PFSK-1 (cell line): ENCODE measurements at regions not wholly inside any gene's neighbourhood (a gene's known extent, or its start where the extent isn't known, plus 50 kb on each side); places are given as distances from the start of the nearest gene placed in this dataset.

ENCODE experiments used
- FOXP2 ChIP-seq: optimal IDR thresholded peaks from 2 replicates; pipeline ENCODE3; 2011; ENCODE audit warnings: borderline replicate concordance, control low read depth, inconsistent platforms; ENCODE audit not compliant: insufficient read depth; ENCODE audit errors: extremely low read length, extremely low read depth
- POLR2AphosphoS5 ChIP-seq: IDR thresholded peaks from 2 replicates; pipeline ENCODE4 v1.6.1; 2012; ENCODE audit warnings: low read depth, mild to moderate bottlenecking, control low read depth, low read length, moderate library complexity
- REST ChIP-seq, 2 experiments: IDR thresholded peaks; 2 replicates each; pipeline versions ENCODE4 v1.6.1 to v1.8.0; 2011 to 2012; ENCODE audit warnings: low read depth in 2 of 2, low read length in 2 of 2, control low read depth in 1 of 2, inconsistent platforms in 1 of 2, mild to moderate bottlenecking in 1 of 2, moderate library complexity in 1 of 2; ENCODE audit not compliant: insufficient read depth in 1 of 2
- SIN3A ChIP-seq: IDR thresholded peaks from 2 replicates; pipeline ENCODE4 v1.6.1; 2012; ENCODE audit warnings: mild to moderate bottlenecking, low read length, moderate library complexity, borderline replicate concordance; ENCODE audit not compliant: insufficient read depth
- TAF1 ChIP-seq: IDR thresholded peaks from 2 replicates; pipeline ENCODE4 v1.6.1; 2012; ENCODE audit warnings: low read length, control low read depth, borderline replicate concordance; ENCODE audit not compliant: insufficient read depth

- TF ChIP-seq POLR2AphosphoS5 (no peak), REST (IDR thresholded peaks at IDR 0.05; ENCODE audit: insufficient read depth in 1 of 2, low read depth in 2 of 2, low read length in 2 of 2) (no peak), SIN3A (no peak), TAF1 (no peak), FOXP2 (no peak)
Observed at GRCh38 chr1:221308534-221309511, 429.6 kb downstream of the HLX start.
